Activated T-helper 17 cell treated with anti-CD3 and anti-CD28 coated beads, Interleukin-2, amount 50 U/mL, for 72 hours (primary cell): ENCODE measurements at regions not wholly inside any gene's neighbourhood (a gene's known extent, or its start where the extent isn't known, plus 50 kb on each side); places are given as distances from the start of the nearest gene placed in this dataset.

Source experiments
- ATAC-seq: fragments of 150-1000 bp; cut with Tn5 transposase; replicated peaks from 2 replicates; pipeline ENCODE4 v1.10.0; 2021; ENCODE audit warnings: mild to moderate bottlenecking, moderate library complexity
- H3K27ac Mint-ChIP-seq: one replicate; pipeline ENCODE4 v1.8.0; 2022; ENCODE audit warnings: mixed read lengths
- H3K27me3 Mint-ChIP-seq: one replicate; pipeline ENCODE4 v1.8.0; 2022; ENCODE audit warnings: mixed read lengths
- H3K36me3 Mint-ChIP-seq: one replicate; pipeline ENCODE4 v1.8.0; 2022; ENCODE audit warnings: low read depth, mild to moderate bottlenecking, mixed read lengths
- H3K4me1 Mint-ChIP-seq: one replicate; pipeline ENCODE4 v1.8.0; 2022; ENCODE audit warnings: mixed read lengths
- H3K4me3 Mint-ChIP-seq: one replicate; pipeline ENCODE4 v1.8.0; 2022; ENCODE audit warnings: mild to moderate bottlenecking, mixed read lengths
- H3K9me3 Mint-ChIP-seq: one replicate; pipeline ENCODE4 v1.8.0; 2022; ENCODE audit warnings: mixed read lengths

- Mint-ChIP-seq H3K4me3 (no peak overlapping the region), H3K27me3 (peaks cover 24% of the 10 kb centered on the region), H3K27ac (no peak overlapping the region), H3K36me3 (no peaks in the 10 kb centered on the region), H3K4me1 (no peaks in the 10 kb centered on the region), H3K9me3 (no peaks in the 10 kb centered on the region)
- no peak for ATAC-seq
Measured at GRCh38 chr1:112040891-112041740, 51.6 kb upstream of the KCND3 start.

GRCh38 chr1:112043901-112044300, 54.4 kb upstream of the KCND3 start:
- H3K27me3 Mint-ChIP-seq: peaks cover 30% of the 10 kb centered on the region

GRCh38 chr1:112044745-112045144, 55.3 kb upstream of the KCND3 start:
- Mint-ChIP-seq H3K27ac (no peak overlapping the region), H3K4me3 (no peak overlapping the region), H3K9me3 (no peaks in the 10 kb centered on the region), H3K27me3 (peaks cover 30% of the 10 kb centered on the region), H3K4me1 (no peaks in the 10 kb centered on the region), H3K36me3 (no peaks in the 10 kb centered on the region)
- no peak for ATAC-seq

More at GRCh38 chr1:112043901-112044300, 54.4 kb upstream of the KCND3 start:
- Mint-ChIP-seq H3K9me3 (no peaks in the 10 kb centered on the region), H3K36me3 (no peaks in the 10 kb centered on the region), H3K4me1 (no peaks in the 10 kb centered on the region), H3K27ac (no peak overlapping the region), H3K4me3 (no peak overlapping the region)
- ATAC-seq: no peak

- no peaks in the 10 kb centered on the region for H3K9me3 Mint-ChIP-seq
- no peak for ATAC-seq
- no peak overlapping the region for H3K27ac Mint-ChIP-seq
- peaks cover 33% of the 10 kb centered on the region for H3K27me3 Mint-ChIP-seq
- H3K4me1 Mint-ChIP-seq: no peaks in the 10 kb centered on the region
- H3K36me3 Mint-ChIP-seq: no peaks in the 10 kb centered on the region
- H3K4me3 Mint-ChIP-seq: no peak overlapping the region
Measured at GRCh38 chr1:112046630-112047029, 57.2 kb upstream of the KCND3 start.

GRCh38 chr1:112048421-112048820, 59.0 kb upstream of the KCND3 start:
- H3K36me3 Mint-ChIP-seq: no peaks in the 10 kb centered on the region
- no peak overlapping the region for H3K4me3 Mint-ChIP-seq
- no peaks in the 10 kb centered on the region for H3K9me3 Mint-ChIP-seq
- H3K4me1 Mint-ChIP-seq: no peaks in the 10 kb centered on the region
- no peak for ATAC-seq
- H3K27ac Mint-ChIP-seq: no peak overlapping the region
- peaks cover 24% of the 10 kb centered on the region for H3K27me3 Mint-ChIP-seq

- Mint-ChIP-seq H3K9me3 (no peaks in the 10 kb centered on the region), H3K27ac (no peak overlapping the region), H3K4me1 (no peaks in the 10 kb centered on the region), H3K36me3 (no peaks in the 10 kb centered on the region), H3K4me3 (no peak overlapping the region), H3K27me3 (peaks cover 13% of the 10 kb centered on the region)
- no peak for ATAC-seq
Measured at GRCh38 chr1:112054510-112054909, 65.0 kb upstream of the KCND3 start.

GRCh38 chr1:112056354-112056753, 66.9 kb upstream of the KCND3 start:
- H3K27me3 Mint-ChIP-seq: peaks cover 10% of the 10 kb centered on the region
- no peaks in the 10 kb centered on the region for H3K4me1 Mint-ChIP-seq
- no peak overlapping the region for H3K27ac Mint-ChIP-seq
- no peaks in the 10 kb centered on the region for H3K36me3 Mint-ChIP-seq
- no peak for ATAC-seq
- H3K4me3 Mint-ChIP-seq: no peak overlapping the region
- no peaks in the 10 kb centered on the region for H3K9me3 Mint-ChIP-seq

GRCh38 chr1:112057736-112058135, 68.3 kb upstream of the KCND3 start:
- Mint-ChIP-seq H3K4me3 (no peak overlapping the region), H3K36me3 (no peaks in the 10 kb centered on the region), H3K27me3 (peaks cover 10% of the 10 kb centered on the region), H3K27ac (no peak overlapping the region), H3K4me1 (no peaks in the 10 kb centered on the region), H3K9me3 (no peaks in the 10 kb centered on the region)
- no peak for ATAC-seq

- H3K36me3 Mint-ChIP-seq: no peaks in the 10 kb centered on the region
- H3K4me1 Mint-ChIP-seq: no peaks in the 10 kb centered on the region
- no peak overlapping the region for H3K27ac Mint-ChIP-seq
- peaks cover 10% of the 10 kb centered on the region for H3K27me3 Mint-ChIP-seq
- H3K9me3 Mint-ChIP-seq: no peaks in the 10 kb centered on the region
- no peak overlapping the region for H3K4me3 Mint-ChIP-seq
- ATAC-seq: no peak
Measured at GRCh38 chr1:112058815-112059450, 69.5 kb upstream of the KCND3 start.

- no peaks in the 10 kb centered on the region for H3K36me3 Mint-ChIP-seq
- H3K27ac Mint-ChIP-seq: no peak overlapping the region
- peaks cover 10% of the 10 kb centered on the region for H3K27me3 Mint-ChIP-seq
- H3K4me1 Mint-ChIP-seq: no peaks in the 10 kb centered on the region
- H3K9me3 Mint-ChIP-seq: no peaks in the 10 kb centered on the region
- H3K4me3 Mint-ChIP-seq: no peak overlapping the region
- ATAC-seq: no peak
Measured at GRCh38 chr1:112059679-112060078, 70.2 kb upstream of the KCND3 start.

GRCh38 chr1:112060261-112060660, 70.8 kb upstream of the KCND3 start:
- no peaks in the 10 kb centered on the region for H3K9me3 Mint-ChIP-seq
- H3K27ac Mint-ChIP-seq: no peak overlapping the region
- H3K27me3 Mint-ChIP-seq: peaks cover 14% of the 10 kb centered on the region
- H3K4me1 Mint-ChIP-seq: no peaks in the 10 kb centered on the region
- ATAC-seq: no peak
- no peaks in the 10 kb centered on the region for H3K36me3 Mint-ChIP-seq
- H3K4me3 Mint-ChIP-seq: no peak overlapping the region

- Mint-ChIP-seq H3K27me3 (peaks cover 22% of the 10 kb centered on the region), H3K27ac (no peak overlapping the region), H3K4me1 (no peaks in the 10 kb centered on the region), H3K4me3 (no peak overlapping the region), H3K36me3 (no peaks in the 10 kb centered on the region), H3K9me3 (no peaks in the 10 kb centered on the region)
- no peak for ATAC-seq
Measured at GRCh38 chr1:112061056-112061455, 71.6 kb upstream of the KCND3 start.

- H3K4me1 Mint-ChIP-seq: no peaks in the 10 kb centered on the region
- no peaks in the 10 kb centered on the region for H3K36me3 Mint-ChIP-seq
- no peaks in the 10 kb centered on the region for H3K9me3 Mint-ChIP-seq
- peaks cover 21% of the 10 kb centered on the region for H3K27me3 Mint-ChIP-seq
- no peak overlapping the region for H3K27ac Mint-ChIP-seq
- no peak overlapping the region for H3K4me3 Mint-ChIP-seq
- peak; percentile 85 for ATAC-seq
Measured at GRCh38 chr1:112061901-112062320, 72.4 kb upstream of the KCND3 start.

GRCh38 chr1:112063781-112064728, 74.6 kb upstream of the KCND3 start:
- Mint-ChIP-seq H3K36me3 (no peaks in the 10 kb centered on the region), H3K27ac (no peak overlapping the region), H3K4me3 (no peak overlapping the region), H3K27me3 (peaks cover 20% of the 10 kb centered on the region), H3K4me1 (no peaks in the 10 kb centered on the region), H3K9me3 (no peaks in the 10 kb centered on the region)
- ATAC-seq: no peak
